Peyer's patch (tissue), 4 donors: ENCODE measurements at regions not wholly inside any gene's neighbourhood (a gene's known extent, or its start where the extent isn't known, plus 50 kb on each side); places are given as distances from the start of the nearest gene placed in this dataset.

Experiments
- CTCF ChIP-seq, 6 experiments: fragments of 450-650 bp in 4 of 6; fragments of 200-600 bp in 2 of 6; sonication (generic) in 1 of 6; IDR thresholded peaks; one replicate each; pipeline ENCODE4 v1.5.1; 2017 to 2019; ENCODE audit warnings: antibody characterized with exemption in 6 of 6, mild to moderate bottlenecking in 3 of 6, moderate library complexity in 1 of 6
- POLR2A ChIP-seq, 2 donors: fragments of 450-650 bp; IDR thresholded peaks; one replicate each; pipeline ENCODE4 v1.5.1; 2017; ENCODE audit warnings: antibody characterized with exemption in 2 of 2, mild to moderate bottlenecking in 2 of 2, moderate library complexity in 2 of 2

- TF ChIP-seq CTCF (IDR thresholded peaks at IDR 0.05) = no peak
- no peak for TF ChIP-seq POLR2A (IDR thresholded peaks at IDR 0.05)
Observed at GRCh38 chr14:87380054-87380453, 612.9 kb downstream of the GALC start.
